SJCRH30 (cell line): ENCODE measurements at regions not wholly inside any gene's neighbourhood (a gene's known extent, or its start where the extent isn't known, plus 50 kb on each side); places are given as distances from the start of the nearest gene placed in this dataset.
"Not testable (repeated sequence)": the region's sequence is repeated elsewhere in the genome, so short reads cannot be mapped to it uniquely, and the experiment has no call there.

Experiments used
- DNase-seq, 2 experiments: peaks; one replicate each; pipeline ENCODE4 v3.0.0-alpha.2; 2015 to 2020
- H3K27ac ChIP-seq: fragments of 250-450 bp; sonication (Bioruptor Pico); 2 replicates; pipeline ENCODE4 v1.5.1; 2020; ENCODE audit warnings: mild to moderate bottlenecking, moderate library complexity
- H3K27me3 ChIP-seq: fragments of 250-450 bp; sonication (Bioruptor Pico); 2 replicates; pipeline ENCODE4 v1.5.1; 2020; ENCODE audit warnings: mild to moderate bottlenecking, moderate library complexity
- H3K36me3 ChIP-seq: fragments of 250-450 bp; sonication (Bioruptor Pico); 2 replicates; pipeline ENCODE4 v1.5.1; 2020; ENCODE audit warnings: mild to moderate bottlenecking, moderate library complexity
- H3K4me1 ChIP-seq: fragments of 250-450 bp; sonication (Bioruptor Pico); 2 replicates; pipeline ENCODE4 v1.5.1; 2020; ENCODE audit warnings: mild to moderate bottlenecking, moderate library complexity
- H3K4me3 ChIP-seq: fragments of 250-450 bp; sonication (Bioruptor Pico); 2 replicates; pipeline ENCODE4 v1.5.1; 2020; ENCODE audit warnings: mild to moderate bottlenecking, moderate library complexity
- H3K9me3 ChIP-seq: fragments of 250-450 bp; sonication (Bioruptor Pico); replicated peaks from 2 replicates; pipeline ENCODE4 v1.5.1; 2020; ENCODE audit warnings: mild to moderate bottlenecking, moderate library complexity

DNA sequence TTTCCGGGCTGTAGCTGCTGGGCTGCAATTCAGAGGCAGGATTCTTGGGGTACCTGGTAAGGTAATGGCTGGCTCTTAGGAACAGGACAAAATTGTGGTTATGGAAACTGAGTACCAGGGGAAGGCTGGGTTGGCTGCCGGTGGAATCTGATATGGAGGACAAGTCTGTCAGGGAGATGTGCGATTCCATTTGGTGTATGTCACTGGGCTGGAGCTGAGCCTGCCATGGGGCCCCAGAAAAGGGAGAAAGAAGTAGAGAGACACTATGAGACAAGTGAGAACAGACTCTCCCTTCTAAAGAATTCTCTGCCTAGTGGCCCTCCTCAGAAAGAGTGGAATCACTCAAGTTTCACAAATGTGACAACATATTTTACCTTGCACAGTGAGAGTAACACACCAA lies 368.2 kb upstream of the ROPN1 start:
- no peaks in the 10 kb centered on the region for H3K36me3 ChIP-seq
- H3K4me1 ChIP-seq, result peaks cover 33% of the 10 kb centered on the region
- H3K9me3 ChIP-seq, result no peaks in the 10 kb centered on the region
- no peak for DNase-seq
- H3K4me3 ChIP-seq, result no peak overlapping the region
- H3K27me3 ChIP-seq, result no peaks in the 10 kb centered on the region
- H3K27ac ChIP-seq, result no peak overlapping the region

DNA sequence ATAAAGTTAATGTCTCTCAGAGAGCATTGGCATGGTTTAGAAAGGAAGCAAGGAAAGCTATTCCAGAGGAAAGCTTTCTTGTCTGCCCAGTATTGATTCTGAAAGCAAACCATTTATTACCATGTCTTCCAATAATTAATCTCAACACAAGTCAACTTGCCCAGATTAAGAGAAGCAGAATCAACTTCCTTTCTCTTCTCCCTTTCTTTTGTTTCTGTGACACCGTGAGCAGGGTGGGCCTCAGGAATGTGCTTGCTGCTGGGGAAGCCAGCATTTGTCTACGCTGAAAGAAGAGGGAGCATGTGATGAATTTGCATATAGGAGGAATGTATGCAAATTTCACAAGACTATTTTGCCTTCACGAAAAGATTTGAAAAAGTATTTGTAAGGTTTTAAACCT lies 368.6 kb upstream of the ROPN1 start:
- Histone ChIP-seq H3K4me1 (peaks cover 35% of the 10 kb centered on the region), H3K27ac (no peak overlapping the region), H3K27me3 (no peaks in the 10 kb centered on the region), H3K9me3 (no peaks in the 10 kb centered on the region), H3K4me3 (no peak overlapping the region), H3K36me3 (no peaks in the 10 kb centered on the region)
- DNase-seq, result no peak

DNA sequence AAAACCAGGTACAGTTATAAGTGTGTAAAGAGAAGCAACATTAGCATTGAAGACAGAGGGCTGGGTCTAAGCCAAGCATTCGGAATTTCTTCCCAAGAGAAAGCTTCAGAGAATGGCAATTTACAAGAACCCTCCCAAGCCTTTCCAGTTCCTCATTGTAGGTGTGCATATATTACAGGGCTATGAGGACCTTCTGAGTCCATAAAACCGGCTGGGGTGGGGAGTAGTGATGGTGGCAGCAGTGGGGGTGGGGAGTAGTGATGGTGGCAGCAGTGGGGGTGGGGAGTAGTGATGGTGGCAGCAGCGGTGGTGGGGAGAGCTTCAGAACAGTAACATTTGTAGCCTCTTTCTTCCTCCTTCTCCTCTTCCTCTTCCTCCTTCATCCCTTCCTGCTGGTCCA lies 368.7 kb upstream of the UMPS start:
- no peak for DNase-seq
- no peak overlapping the region for H3K4me3 ChIP-seq
- peaks cover 35% of the 10 kb centered on the region for H3K4me1 ChIP-seq
- no peaks in the 10 kb centered on the region for H3K9me3 ChIP-seq
- no peaks in the 10 kb centered on the region for H3K36me3 ChIP-seq
- no peak overlapping the region for H3K27ac ChIP-seq
- H3K27me3 ChIP-seq, result no peaks in the 10 kb centered on the region

DNA sequence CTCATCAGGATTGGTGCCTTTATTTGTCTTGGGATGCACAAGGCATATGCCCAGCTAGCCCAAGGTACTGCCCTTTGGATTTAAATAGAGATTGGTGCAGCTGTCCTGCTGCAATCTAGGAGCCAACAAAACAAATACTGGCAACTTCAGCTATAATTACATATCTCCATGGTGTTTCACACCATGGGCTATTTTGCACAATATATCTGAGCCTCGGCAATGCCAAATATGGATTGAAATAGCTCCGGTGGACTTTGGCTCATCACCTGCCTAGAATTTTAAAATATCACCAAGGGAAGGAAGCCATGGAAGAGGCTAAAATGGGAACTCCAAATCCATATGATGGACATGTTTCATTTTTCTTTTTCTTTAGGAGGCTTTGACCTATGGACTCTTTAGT lies 367.8 kb upstream of the UMPS start:
- no peaks in the 10 kb centered on the region for H3K27me3 ChIP-seq
- H3K4me1 ChIP-seq, result peaks cover 35% of the 10 kb centered on the region
- DNase-seq, result no peak
- no peak overlapping the region for H3K27ac ChIP-seq
- H3K36me3 ChIP-seq, result no peaks in the 10 kb centered on the region
- H3K9me3 ChIP-seq, result no peaks in the 10 kb centered on the region
- no peak overlapping the region for H3K4me3 ChIP-seq

DNA sequence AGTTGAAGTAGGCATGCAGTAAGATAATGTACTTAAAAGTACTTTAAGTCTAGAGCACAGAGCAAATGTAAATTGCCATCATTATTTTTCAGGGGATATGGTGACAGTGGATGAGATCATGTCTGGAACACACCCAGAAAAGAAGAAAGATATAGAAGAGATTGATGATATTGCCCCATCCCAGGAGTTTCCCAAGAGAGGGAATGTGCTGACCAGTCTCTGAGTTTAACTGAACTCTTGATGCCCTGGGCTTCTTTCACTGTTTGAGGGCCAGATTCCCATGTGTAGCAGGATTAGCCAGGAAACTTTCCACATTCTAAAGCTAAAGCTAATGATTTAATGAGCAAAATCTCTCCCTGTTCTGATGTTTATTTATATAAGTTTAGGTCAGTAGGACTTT lies 366.8 kb upstream of the UMPS start:
- no peak overlapping the region for H3K27ac ChIP-seq
- DNase-seq, result peak in 1 of 2 experiments; percentile 23

DNA sequence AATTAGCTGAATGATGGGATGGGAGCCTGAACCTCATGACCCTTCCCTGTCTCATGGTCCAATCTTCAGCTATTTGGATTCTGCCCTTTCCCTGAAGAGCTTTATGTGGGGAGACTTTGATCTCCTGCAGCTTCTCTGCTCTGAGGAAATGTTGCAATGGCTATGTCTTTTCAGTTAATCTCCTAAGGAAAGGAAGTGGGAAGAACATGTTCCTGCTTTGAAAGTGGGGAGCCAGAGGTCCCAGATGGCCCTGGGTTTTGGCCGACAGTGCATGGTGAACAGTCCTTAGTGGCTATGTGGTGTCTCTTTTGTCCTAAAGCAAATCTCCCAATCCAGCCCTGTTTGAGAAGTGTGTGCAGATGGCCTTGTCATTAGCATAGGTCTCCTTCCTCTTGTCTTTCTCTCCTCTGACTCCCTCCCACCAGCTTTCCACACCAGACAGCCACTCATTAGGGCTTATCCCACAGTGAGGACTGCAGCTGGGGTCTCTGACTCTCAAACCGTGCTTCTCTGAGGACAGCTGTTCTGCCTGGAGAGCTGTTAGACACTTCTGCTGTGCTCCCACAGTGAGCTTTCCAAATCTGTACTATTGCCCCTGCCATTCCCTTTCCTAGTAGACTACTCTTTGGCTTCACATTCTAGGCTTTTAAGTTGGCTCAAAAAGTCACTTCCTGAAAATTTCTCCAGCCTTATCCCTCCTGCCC lies 365.8 kb upstream of the UMPS start:
- H3K4me1 ChIP-seq, result peaks cover 35% of the 10 kb centered on the region
- no peaks in the 10 kb centered on the region for H3K27me3 ChIP-seq
- no peak overlapping the region for H3K27ac ChIP-seq
- peak; percentile 57 to 74 for DNase-seq
- H3K36me3 ChIP-seq, result no peaks in the 10 kb centered on the region
- H3K9me3 ChIP-seq, result no peaks in the 10 kb centered on the region
- no peak overlapping the region for H3K4me3 ChIP-seq

More for the DNA sequence above, 366.8 kb upstream of the UMPS start:
- Histone ChIP-seq H3K4me3 (no peak overlapping the region), H3K27me3 (no peaks in the 10 kb centered on the region), H3K9me3 (no peaks in the 10 kb centered on the region), H3K4me1 (peaks cover 35% of the 10 kb centered on the region), H3K36me3 (no peaks in the 10 kb centered on the region)

DNA sequence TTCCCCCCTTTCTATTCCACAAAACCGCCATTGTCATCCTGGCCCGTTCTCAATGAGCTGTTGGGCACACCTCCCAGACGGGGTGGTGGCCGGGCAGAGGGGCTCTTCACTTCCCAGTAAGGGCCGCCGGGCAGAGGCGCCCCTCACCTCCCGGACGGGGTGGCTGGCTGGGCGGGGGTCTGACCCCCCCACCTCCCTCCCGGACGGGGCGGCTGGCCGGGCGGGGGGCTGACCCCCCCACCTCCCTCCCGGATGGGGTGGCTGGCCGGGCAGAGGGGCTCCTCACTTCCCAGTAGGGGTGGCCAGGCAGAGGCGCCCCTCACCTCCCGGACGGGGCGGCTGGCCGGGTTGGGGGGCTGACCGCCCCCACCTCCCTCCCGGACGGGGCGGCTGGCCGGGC lies 363.6 kb upstream of the UMPS start:
- H3K9me3 ChIP-seq, H3K4me3 ChIP-seq, H3K36me3 ChIP-seq, DNase-seq, H3K27me3 ChIP-seq, H3K27ac ChIP-seq: not testable (repeated sequence)
- H3K4me1 ChIP-seq, result peaks cover 29% of the 10 kb centered on the region

DNA sequence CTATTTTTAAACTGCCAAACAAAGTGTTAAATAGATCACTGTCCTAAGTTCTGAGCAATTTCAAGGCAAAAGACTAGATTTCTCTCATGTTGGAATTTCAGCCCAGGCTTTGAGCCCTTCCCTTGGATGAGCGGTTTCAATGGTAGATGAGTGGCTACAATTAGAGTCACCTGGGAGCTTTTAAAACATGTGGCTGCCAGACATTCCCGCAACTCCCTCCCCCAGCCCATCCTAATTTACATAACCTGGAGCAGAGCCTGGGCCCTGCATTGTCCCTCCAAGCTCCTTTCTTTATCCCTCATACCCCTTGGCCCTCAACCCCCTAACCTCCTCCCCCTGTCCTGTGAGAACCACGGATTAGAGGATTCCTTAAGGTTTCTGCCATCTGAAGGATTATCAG lies 357.5 kb upstream of the UMPS start:
- Histone ChIP-seq H3K4me3 (no peak overlapping the region), H3K27ac (no peak overlapping the region), H3K4me1 (no peaks in the 10 kb centered on the region), H3K36me3 (no peaks in the 10 kb centered on the region), H3K9me3 (no peaks in the 10 kb centered on the region), H3K27me3 (no peaks in the 10 kb centered on the region)
- DNase-seq, result no peak

DNA sequence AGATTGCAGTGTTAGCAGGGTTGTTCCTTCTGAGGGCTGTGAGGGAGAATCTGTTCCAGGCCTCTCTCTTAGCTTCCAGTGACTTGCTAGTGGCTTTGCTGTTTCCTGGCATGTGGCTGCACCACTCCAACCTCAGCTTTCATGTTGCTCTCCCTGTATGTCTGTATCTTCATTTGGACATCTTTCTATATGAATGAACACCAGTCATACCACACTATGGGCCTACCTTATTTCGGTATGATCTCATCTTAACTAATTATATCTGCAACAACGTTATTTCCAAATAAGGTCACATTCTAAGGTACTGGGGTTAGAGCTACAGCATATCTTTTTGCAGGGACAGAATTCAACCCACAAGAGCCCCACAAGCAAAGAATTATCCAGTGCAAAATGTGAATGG lies 356.7 kb upstream of the UMPS start:
- Histone ChIP-seq H3K27ac (no peak overlapping the region), H3K4me1 (no peaks in the 10 kb centered on the region), H3K4me3 (no peak overlapping the region), H3K36me3 (no peaks in the 10 kb centered on the region), H3K27me3 (no peaks in the 10 kb centered on the region), H3K9me3 (no peaks in the 10 kb centered on the region)
- no peak for DNase-seq

DNA sequence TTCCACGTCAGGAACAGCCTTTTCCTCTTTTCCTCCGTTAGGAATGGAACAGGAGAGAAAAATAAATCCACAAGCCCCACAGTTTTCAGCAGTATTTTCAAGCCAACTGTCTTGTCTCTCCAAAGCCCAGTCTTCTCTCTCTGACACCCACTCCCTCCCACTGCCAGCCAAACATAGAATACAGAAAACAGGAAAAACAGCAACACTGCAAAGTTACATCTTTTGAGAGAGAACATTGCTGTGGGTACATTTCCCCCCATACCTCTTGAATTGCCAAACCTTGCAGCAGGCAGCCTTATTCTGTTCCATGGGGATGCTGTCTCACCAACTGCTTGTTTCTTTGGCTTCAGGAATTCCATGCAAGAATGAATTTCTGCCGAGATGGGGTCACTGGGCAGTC lies 355.7 kb upstream of the UMPS start:
- no peaks in the 10 kb centered on the region for H3K9me3 ChIP-seq
- H3K4me1 ChIP-seq, result no peaks in the 10 kb centered on the region; the same call in 1 of the 2 replicates
- no peaks in the 10 kb centered on the region for H3K36me3 ChIP-seq
- H3K4me3 ChIP-seq, result no peak overlapping the region
- no peaks in the 10 kb centered on the region for H3K27me3 ChIP-seq
- H3K27ac ChIP-seq, result no peak overlapping the region
- no peak for DNase-seq

DNA sequence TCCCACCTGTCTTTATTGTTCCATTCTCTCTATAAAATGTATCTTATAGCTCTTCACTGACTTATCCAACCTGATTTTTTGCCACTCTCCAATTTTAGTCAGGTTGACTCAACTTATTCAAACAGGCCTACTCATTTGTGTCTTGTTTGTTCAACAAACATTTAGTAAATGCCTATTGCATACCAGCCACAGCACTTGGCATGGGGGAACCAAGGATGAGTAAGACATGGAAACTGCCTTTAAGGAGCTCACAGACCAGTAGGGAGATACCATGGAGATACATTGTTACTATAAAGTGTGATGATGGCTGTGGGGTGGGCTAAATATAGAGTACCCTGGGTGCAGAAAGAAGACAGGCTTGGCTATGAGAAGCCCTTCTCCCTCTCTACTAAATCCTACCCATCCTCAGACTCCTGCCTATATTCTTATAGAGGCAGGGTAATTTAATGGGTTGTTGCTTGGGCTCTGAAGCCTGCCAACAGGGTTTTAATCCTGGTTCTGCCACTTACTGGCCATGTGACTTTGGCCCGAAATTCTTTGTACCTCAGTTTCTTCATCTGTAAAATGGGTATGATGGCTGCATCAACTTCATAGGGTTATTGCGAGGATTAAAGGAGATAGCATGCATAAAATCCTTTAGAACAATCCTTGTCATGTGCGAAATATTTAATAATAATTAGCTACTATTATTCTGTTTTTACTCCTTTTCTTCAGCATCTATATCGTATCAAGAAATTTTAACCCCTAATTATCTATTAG lies 348.5 kb upstream of the UMPS start:
- H3K27ac ChIP-seq, result no peak overlapping the region
- H3K9me3 ChIP-seq, result no peaks in the 10 kb centered on the region
- H3K4me1 ChIP-seq, result peaks cover 19% of the 10 kb centered on the region
- H3K4me3 ChIP-seq, result no peak overlapping the region
- H3K27me3 ChIP-seq, result no peaks in the 10 kb centered on the region
- no peak for DNase-seq
- no peaks in the 10 kb centered on the region for H3K36me3 ChIP-seq

DNA sequence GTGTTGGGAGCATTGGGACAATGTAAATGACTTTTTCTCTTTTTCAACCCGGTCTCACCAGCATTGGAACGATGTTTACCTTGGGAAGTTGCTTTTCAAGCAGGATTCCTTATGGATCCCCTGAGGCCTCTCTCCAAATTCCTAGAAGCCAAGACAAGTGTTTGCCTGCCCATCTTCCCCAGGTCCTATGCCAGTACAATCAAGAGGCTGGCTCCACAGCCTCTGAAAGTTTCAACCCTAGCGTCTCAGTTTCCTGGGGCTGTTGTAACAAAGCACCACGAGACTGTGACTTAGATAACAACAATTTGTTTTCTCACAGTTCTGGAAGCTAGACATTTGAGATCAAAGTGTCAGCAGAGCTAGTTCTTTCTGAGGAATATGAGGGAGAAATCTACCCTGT lies 347.2 kb upstream of the UMPS start:
- H3K4me1 ChIP-seq, result peaks cover 21% of the 10 kb centered on the region
- no peak overlapping the region for H3K4me3 ChIP-seq
- H3K9me3 ChIP-seq, result no peaks in the 10 kb centered on the region
- H3K36me3 ChIP-seq, result no peaks in the 10 kb centered on the region
- no peak overlapping the region for H3K27ac ChIP-seq
- DNase-seq, result no peak
- H3K27me3 ChIP-seq, result no peaks in the 10 kb centered on the region

DNA sequence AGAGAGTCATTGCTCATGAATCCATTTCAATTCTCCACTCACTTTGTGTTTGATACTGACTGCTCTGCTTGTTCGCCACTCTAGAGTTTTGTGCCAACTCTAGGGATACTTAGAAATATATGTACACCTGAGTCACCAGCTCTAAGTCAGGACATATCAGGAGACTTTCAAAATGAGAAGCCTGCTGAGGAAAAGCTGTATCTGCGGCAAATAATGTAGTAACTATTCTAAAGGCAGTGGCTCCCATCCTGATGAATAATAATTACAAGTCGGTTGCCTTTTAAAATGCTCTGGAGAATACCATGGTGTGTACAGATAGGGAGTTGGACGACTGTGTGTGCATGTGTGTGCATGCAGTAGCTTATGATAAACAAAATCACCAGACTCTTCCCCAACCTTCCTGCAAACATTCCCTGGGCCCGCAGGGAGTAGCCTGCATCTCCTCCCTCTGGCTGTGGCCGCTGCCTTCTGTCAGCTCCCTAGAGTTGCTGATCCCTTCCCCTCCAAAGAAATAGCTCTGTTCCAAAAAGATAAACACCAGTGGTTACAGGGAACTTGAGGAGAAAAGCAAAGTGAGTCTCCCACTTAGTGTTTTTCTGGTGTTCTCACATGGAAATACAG lies 346.3 kb upstream of the UMPS start:
- Histone ChIP-seq H3K9me3 (no peaks in the 10 kb centered on the region), H3K27me3 (no peaks in the 10 kb centered on the region), H3K27ac (no peak overlapping the region), H3K4me3 (no peak overlapping the region), H3K4me1 (peaks cover 21% of the 10 kb centered on the region), H3K36me3 (no peaks in the 10 kb centered on the region)
- DNase-seq, result no peak

DNA sequence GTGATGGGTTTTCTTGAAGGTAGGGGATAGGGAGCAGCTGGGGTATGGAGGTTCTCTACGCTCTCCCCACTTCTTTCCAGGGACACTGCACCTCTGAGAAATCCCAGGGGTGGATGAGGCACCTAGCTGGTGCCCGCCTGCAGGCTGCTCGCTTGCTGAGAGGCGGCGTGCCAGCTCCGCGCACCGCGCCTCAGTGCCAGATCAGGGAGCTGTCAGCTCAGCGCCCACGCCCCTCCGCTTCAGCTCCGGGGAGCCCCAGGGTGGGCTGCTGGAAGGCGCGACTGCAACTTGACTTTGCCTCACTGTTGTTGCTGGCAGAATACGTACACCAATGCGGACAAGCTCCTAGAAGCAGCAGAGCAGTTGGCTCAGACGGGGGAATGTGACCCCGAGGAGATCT lies 345.7 kb upstream of the UMPS start:
- Histone ChIP-seq H3K4me1 (peaks cover 21% of the 10 kb centered on the region), H3K4me3 (no peak overlapping the region), H3K36me3 (no peaks in the 10 kb centered on the region), H3K9me3 (no peaks in the 10 kb centered on the region), H3K27me3 (no peaks in the 10 kb centered on the region), H3K27ac (no peak overlapping the region)
- no peak for DNase-seq

DNA sequence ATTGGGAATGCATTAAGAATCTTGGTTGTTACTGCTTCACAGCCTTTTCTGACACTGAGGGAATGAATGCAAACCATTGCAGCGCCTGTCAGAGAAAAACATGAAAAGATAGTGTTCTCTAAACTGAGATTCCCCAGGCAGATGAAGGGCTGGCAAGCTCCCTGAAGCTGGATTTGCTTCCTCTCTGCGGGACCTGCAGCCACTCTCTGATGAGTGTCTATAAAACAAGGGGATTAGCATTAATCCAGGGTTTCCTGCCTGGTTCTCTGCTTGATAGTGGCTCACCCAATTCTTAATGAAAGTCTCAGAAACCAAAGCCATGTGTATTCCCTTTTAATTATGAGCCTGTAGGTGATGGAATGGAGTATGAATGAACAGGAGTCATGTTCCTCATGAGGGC lies 344.3 kb upstream of the UMPS start:
- H3K4me1 ChIP-seq, result peaks cover 21% of the 10 kb centered on the region
- peak; percentile 67 to 80 for DNase-seq

More for the DNA sequence above, 344.3 kb upstream of the UMPS start:
- H3K4me3 ChIP-seq, result no peak overlapping the region
- no peaks in the 10 kb centered on the region; the same call in 1 of the 2 replicates for H3K9me3 ChIP-seq
- peak overlapping the region; percentile 3; the same call in 1 of the 2 replicates for H3K27ac ChIP-seq
- H3K36me3 ChIP-seq, result no peaks in the 10 kb centered on the region
- H3K27me3 ChIP-seq, result no peaks in the 10 kb centered on the region
